Caco-2 (cell line): ENCODE measurements at regions not wholly inside any gene's neighbourhood (a gene's known extent, or its start where the extent isn't known, plus 50 kb on each side); places are given as distances from the start of the nearest gene placed in this dataset.
A peak's percentile ranks its signal among the peaks of the same experiment; 100 is the strongest.

Experiments used
- BruUV-seq: library from RNA; stranded (reverse); fragments of 400-500 nt; replicated peaks from 2 replicates; lab custom pipeline; 2021; lab: Mats Ljungman, UMichigan
- CTCF ChIA-PET: fragments of 300-600 bp; sonication (Branson Sonifier 250); formaldehyde crosslinking; loops from one replicate; lab custom pipeline; 2022; ENCODE audit warnings: antibody characterized with exemption; lab: Charles Lee
- POLR2A ChIA-PET: fragments of 300-600 bp; sonication (Branson Sonifier 250); formaldehyde crosslinking; loops from one replicate; lab custom pipeline; 2022; ENCODE audit warnings: antibody characterized with exemption; lab: Charles Lee
- DNase-seq, 2 experiments: peaks; one replicate each; pipeline versions ENCODE4 v3.0.0 to v3.0.0-alpha.2; 2020 to 2022
- H3K27me3 ChIP-seq: replicated peaks from 2 replicates; pipeline ENCODE4 v1.6.0; 2011; ENCODE audit warnings: low read length; ENCODE audit not compliant: control insufficient read depth, insufficient read depth
- H3K36me3 ChIP-seq: 2 replicates; pipeline ENCODE4 v1.5.1; 2011; ENCODE audit warnings: low read length; ENCODE audit not compliant: control insufficient read depth, insufficient read depth
- H3K4me1 ChIP-seq: fragments of 250-450 bp; sonication (Bioruptor Pico); 2 replicates; pipeline ENCODE4 v1.5.1; 2020; ENCODE audit warnings: mild to moderate bottlenecking
- H3K4me3 ChIP-seq: 2 replicates; pipeline ENCODE4 v1.5.1; 2011; ENCODE audit warnings: low read depth, mild to moderate bottlenecking, control low read depth, low read length
- H3K9me3 ChIP-seq: fragments of 250-450 bp; sonication (Bioruptor Pico); 2 replicates; pipeline ENCODE4 v1.5.1; 2020; ENCODE audit warnings: mild to moderate bottlenecking, moderate library complexity
- H3K27ac Mint-ChIP-seq: one replicate; pipeline ENCODE4 v1.8.0; 2022; ENCODE audit warnings: mixed read lengths; ENCODE audit not compliant: unreplicated experiment
- H3K27me3 Mint-ChIP-seq: one replicate; pipeline ENCODE4 v1.8.0; 2022; ENCODE audit warnings: mixed read lengths; ENCODE audit not compliant: insufficient read depth, unreplicated experiment
- H3K36me3 Mint-ChIP-seq: one replicate; pipeline ENCODE4 v1.8.0; 2022; ENCODE audit warnings: mild to moderate bottlenecking, mixed read lengths; ENCODE audit not compliant: insufficient read depth, unreplicated experiment
- H3K4me1 Mint-ChIP-seq: one replicate; pipeline ENCODE4 v1.8.0; 2022; ENCODE audit warnings: low read depth, mixed read lengths; ENCODE audit not compliant: unreplicated experiment
- H3K4me3 Mint-ChIP-seq: one replicate; pipeline ENCODE4 v1.8.0; 2022; ENCODE audit warnings: mild to moderate bottlenecking, moderate library complexity, mixed read lengths; ENCODE audit not compliant: unreplicated experiment
- H3K9me3 Mint-ChIP-seq: one replicate; pipeline ENCODE4 v1.8.0; 2022; ENCODE audit warnings: mixed read lengths; ENCODE audit not compliant: unreplicated experiment
- CTCF ChIP-seq, 2 experiments: fragments of 200-600 bp in 1 of 2; IDR thresholded peaks; 1 replicate in 1 of 2; 2 replicates in 1 of 2; pipeline versions ENCODE4 v1.5.1 to v1.8.0; 2011 to 2022; ENCODE audit warnings: antibody characterized with exemption in 1 of 2, control low read depth in 1 of 2, inconsistent platforms in 1 of 2, low read depth in 1 of 2, low read length in 1 of 2, mild to moderate bottlenecking in 1 of 2, moderate library complexity in 1 of 2; ENCODE audit not compliant: insufficient read depth in 1 of 2, severe bottlenecking in 1 of 2, unreplicated experiment in 1 of 2
- intact Hi-C: fragments of 100-400 bp; cut with micrococcal nuclease; formaldehyde crosslinking; loops from one replicate; pipeline ENCODE4 v1.10.0; 2022; ENCODE audit not compliant: unreplicated experiment

- H3K9me3 Mint-ChIP-seq: no peaks in the 10 kb centered on the region
- ChIA-PET POLR2A (no interaction called here), CTCF (interaction anchor here (0.9 to 1.3 kb wide), 2 partner anchors 134 to 257 kb away, joined by 3 to 12 read pairs; no protein-coding TSS in a partner anchor)
- intact Hi-C loops: loop anchor here (2.0 kb wide), 2 partner anchors 55 to 259 kb away; partner anchors contain the start of gene PRDM5
- Histone ChIP-seq H3K4me3 (no peak overlapping the region), H3K4me1 (no peaks in the 10 kb centered on the region), H3K27me3 (no peaks in the 10 kb centered on the region), H3K9me3 (no peaks in the 10 kb centered on the region), H3K36me3 (no peaks in the 10 kb centered on the region)
- H3K27ac Mint-ChIP-seq: no peak overlapping the region
- peak; percentile 45 to 62 for TF ChIP-seq CTCF (IDR thresholded peaks at IDR 0.05; ENCODE audit: insufficient read depth in 1 of 2, low read depth in 1 of 2, low read length in 1 of 2, severe bottlenecking in 1 of 2, unreplicated experiment in 1 of 2)
- BruUV-seq: no TSS peak
- no peaks in the 10 kb centered on the region for H3K4me1 Mint-ChIP-seq
- peak; percentile 39 to 46 for DNase-seq
- no peak overlapping the region for H3K4me3 Mint-ChIP-seq
- no peaks in the 10 kb centered on the region for H3K27me3 Mint-ChIP-seq
- H3K36me3 Mint-ChIP-seq: no peaks in the 10 kb centered on the region
Observed at GRCh38 chr4:120977435-120977997, 55.0 kb upstream of the PRDM5 start.

GRCh38 chr4:120973207-120973606 lies 50.7 kb upstream of the PRDM5 start:
- Mint-ChIP-seq H3K27ac (no peak overlapping the region), H3K9me3 (no peaks in the 10 kb centered on the region), H3K36me3 (no peaks in the 10 kb centered on the region), H3K4me3 (no peak overlapping the region), H3K27me3 (peaks cover 3% of the 10 kb centered on the region), H3K4me1 (no peaks in the 10 kb centered on the region)
- DNase-seq: no peak
- Histone ChIP-seq H3K9me3 (no peaks in the 10 kb centered on the region), H3K36me3 (no peaks in the 10 kb centered on the region), H3K27me3 (no peaks in the 10 kb centered on the region), H3K4me3 (no peak overlapping the region), H3K4me1 (no peaks in the 10 kb centered on the region)
- CTCF ChIA-PET: no interaction called here
- POLR2A ChIA-PET: no interaction called here
- TF ChIP-seq CTCF (IDR thresholded peaks at IDR 0.05; ENCODE audit: insufficient read depth in 1 of 2, low read depth in 1 of 2, low read length in 1 of 2, severe bottlenecking in 1 of 2, unreplicated experiment in 1 of 2): no peak
- BruUV-seq: no TSS peak
- intact Hi-C loops: no loop called here
